Right atrium auricular region (tissue), 2 donors: ENCODE measurements at regions not wholly inside any gene's neighbourhood (a gene's known extent, or its start where the extent isn't known, plus 50 kb on each side); places are given as distances from the start of the nearest gene placed in this dataset.

ENCODE experiments used
- DNase-seq: peaks from one replicate; pipeline ENCODE4 v3.0.0-alpha.2; 2019; ENCODE audit warnings: low spot score
- H3K27ac ChIP-seq, 2 donors: fragments of 200-600 bp; sonication (generic); 1 replicate in 1 of 2; 2 replicates in 1 of 2; pipeline ENCODE4 v1.5.1; 2016 to 2019
- H3K27me3 ChIP-seq, 2 donors: fragments of 200-600 bp; sonication (generic); one replicate each; pipeline versions ENCODE4 v1.5.1 to v1.6.0; 2017 to 2019
- H3K36me3 ChIP-seq: fragments of 200-600 bp; sonication (generic); one replicate; pipeline ENCODE4 v1.5.1; 2016
- H3K4me1 ChIP-seq, 2 donors: fragments of 200-600 bp; sonication (generic); one replicate each; pipeline versions ENCODE4 v1.5.1 to v1.6.0; 2017 to 2019
- H3K4me3 ChIP-seq, 2 donors: fragments of 200-600 bp; sonication (generic); 1 replicate in 1 of 2; 2 replicates in 1 of 2; pipeline ENCODE4 v1.5.1; 2017 to 2019; ENCODE audit warnings: mild to moderate bottlenecking in 1 of 2, moderate library complexity in 1 of 2
- H3K9me3 ChIP-seq, 2 donors: fragments of 200-600 bp; sonication (generic); one replicate each; pipeline ENCODE4 v1.5.1; 2019
- CTCF ChIP-seq, 2 donors: fragments of 200-600 bp; sonication (generic); IDR thresholded peaks; one replicate each; pipeline ENCODE4 v1.5.1; 2019; ENCODE audit warnings: antibody characterized with exemption in 2 of 2

GRCh38 chr7:108845951-108846350 is 276.3 kb downstream of the DNAJB9 start:
- Histone ChIP-seq H3K4me1 (no peaks in the 10 kb centered on the region), H3K9me3 (no peaks in the 10 kb centered on the region), H3K27me3 (no peaks in the 10 kb centered on the region), H3K36me3 (no peaks in the 10 kb centered on the region), H3K4me3 (no peak overlapping the region), H3K27ac (no peak overlapping the region)
- no peak for DNase-seq
- TF ChIP-seq CTCF (IDR thresholded peaks at IDR 0.05): no peak

- no peaks in the 10 kb centered on the region for H3K4me1 ChIP-seq
- no peak for TF ChIP-seq CTCF (IDR thresholded peaks at IDR 0.05)
- H3K4me3 ChIP-seq: no peak overlapping the region
- DNase-seq: no peak
- H3K27me3 ChIP-seq: no peaks in the 10 kb centered on the region
- H3K27ac ChIP-seq: no peak overlapping the region
- no peaks in the 10 kb centered on the region for H3K9me3 ChIP-seq
- no peaks in the 10 kb centered on the region for H3K36me3 ChIP-seq
Measured at GRCh38 chr7:108846471-108846870, 276.8 kb downstream of the DNAJB9 start.

- H3K27me3 ChIP-seq: no peaks in the 10 kb centered on the region
- no peak for TF ChIP-seq CTCF (IDR thresholded peaks at IDR 0.05)
- H3K27ac ChIP-seq: no peak overlapping the region
- no peak overlapping the region for H3K4me3 ChIP-seq
- no peaks in the 10 kb centered on the region for H3K4me1 ChIP-seq
- H3K36me3 ChIP-seq: no peaks in the 10 kb centered on the region
- no peak for DNase-seq
- no peaks in the 10 kb centered on the region for H3K9me3 ChIP-seq
Measured at GRCh38 chr7:108848486-108848885, 278.8 kb downstream of the DNAJB9 start.

GRCh38 chr7:108860615-108861014 is 290.9 kb downstream of the DNAJB9 start:
- Histone ChIP-seq H3K4me1 (no peaks in the 10 kb centered on the region), H3K27ac (no peak overlapping the region), H3K27me3 (no peaks in the 10 kb centered on the region), H3K9me3 (peaks cover 0 to 7% of the 10 kb centered on the region in 2 donors), H3K36me3 (no peaks in the 10 kb centered on the region), H3K4me3 (no peak overlapping the region)
- TF ChIP-seq CTCF (IDR thresholded peaks at IDR 0.05): no peak
- no peak for DNase-seq

GRCh38 chr7:108861071-108861470 is 291.4 kb downstream of the DNAJB9 start:
- Histone ChIP-seq H3K27me3 (no peaks in the 10 kb centered on the region), H3K36me3 (no peaks in the 10 kb centered on the region), H3K4me3 (no peak overlapping the region), H3K9me3 (peaks cover 0 to 7% of the 10 kb centered on the region in 2 donors), H3K27ac (no peak overlapping the region), H3K4me1 (no peaks in the 10 kb centered on the region)
- no peak for DNase-seq
- no peak for TF ChIP-seq CTCF (IDR thresholded peaks at IDR 0.05)

- no peaks in the 10 kb centered on the region for H3K27me3 ChIP-seq
- no peak overlapping the region for H3K4me3 ChIP-seq
- no peak overlapping the region for H3K27ac ChIP-seq
- peaks cover 0 to 7% of the 10 kb centered on the region in 2 donors for H3K9me3 ChIP-seq
- no peaks in the 10 kb centered on the region for H3K36me3 ChIP-seq
- DNase-seq: no peak
- H3K4me1 ChIP-seq: no peaks in the 10 kb centered on the region
- TF ChIP-seq CTCF (IDR thresholded peaks at IDR 0.05): no peak
Measured at GRCh38 chr7:108863227-108863848, 293.7 kb downstream of the DNAJB9 start.
